HepG2 (cell line): ENCODE measurements at regions not wholly inside any gene's neighbourhood (a gene's known extent, or its start where the extent isn't known, plus 50 kb on each side); places are given as distances from the start of the nearest gene placed in this dataset.

Experiments used
- ARNTL ChIP-seq: sonication (generic); formaldehyde crosslinking; IDR thresholded peaks from 2 replicates; pipeline ENCODE4 v1.4.0; 2020; ENCODE audit warnings: mild to moderate bottlenecking, missing genetic modification reagents
- CEBPZ ChIP-seq: IDR thresholded peaks from 2 replicates; pipeline ENCODE4 v1.6.1; 2012; ENCODE audit warnings: low read length, improper control_type of control experiment
- FOXJ3 ChIP-seq: sonication (generic); formaldehyde crosslinking; IDR thresholded peaks from 2 replicates; pipeline ENCODE4 v1.4.0; 2020; ENCODE audit warnings: missing genetic modification reagents, mild to moderate bottlenecking, borderline replicate concordance
- FOXK1 ChIP-seq: sonication (generic); formaldehyde crosslinking; IDR thresholded peaks from 2 replicates; pipeline ENCODE4 v1.4.0; 2020; ENCODE audit warnings: low read depth, missing genetic modification reagents, borderline replicate concordance
- HNF4G ChIP-seq, 2 experiments: sonication (generic) in 1 of 2; formaldehyde crosslinking in 1 of 2; IDR thresholded peaks; 2 replicates each; pipeline versions ENCODE4 v1.4.0 to v1.6.1; 2011 to 2020; ENCODE audit warnings: borderline replicate concordance in 2 of 2, low read depth in 2 of 2, mild to moderate bottlenecking in 2 of 2, low read length in 1 of 2, missing genetic modification reagents in 1 of 2, moderate library complexity in 1 of 2
- IKZF5 ChIP-seq: IDR thresholded peaks from 2 replicates; pipeline ENCODE4 v1.6.1; 2018; ENCODE audit warnings: missing genetic modification reagents, mild to moderate bottlenecking, missing compliant biosample characterization
- IRF2 ChIP-seq: IDR thresholded peaks from 2 replicates; pipeline ENCODE4 v1.6.1; 2018; ENCODE audit warnings: missing genetic modification reagents, missing compliant biosample characterization
- KLF11 ChIP-seq: IDR thresholded peaks from 2 replicates; pipeline ENCODE4 v1.6.1; 2016; ENCODE audit warnings: missing compliant biosample characterization
- MAX ChIP-seq: IDR thresholded peaks from 2 replicates; pipeline ENCODE4 v1.6.1; 2012; ENCODE audit warnings: inconsistent platforms
- PATZ1 ChIP-seq: sonication (generic); formaldehyde crosslinking; IDR thresholded peaks from 2 replicates; pipeline ENCODE4 v1.4.0; 2020; ENCODE audit warnings: missing genetic modification reagents
- SAP130 ChIP-seq: IDR thresholded peaks from 2 replicates; pipeline ENCODE4 v1.6.1; 2016; ENCODE audit warnings: low read depth
- SOX6 ChIP-seq, 2 experiments: fragments of 450-650 bp in 1 of 2; sonication (generic) in 1 of 2; formaldehyde crosslinking in 1 of 2; IDR thresholded peaks; 2 replicates each; pipeline versions ENCODE4 v1.4.0 to v1.6.1; 2017 to 2020; ENCODE audit warnings: antibody characterized with exemption in 1 of 2, mild to moderate bottlenecking in 1 of 2, missing genetic modification reagents in 1 of 2
- TCF7 ChIP-seq: sonication (generic); IDR thresholded peaks from 2 replicates; pipeline ENCODE4 v1.6.1; 2016; ENCODE audit warnings: antibody characterized with exemption, low read depth
- ZNF264 ChIP-seq: sonication (generic); formaldehyde crosslinking; IDR thresholded peaks from 2 replicates; pipeline ENCODE4 v1.4.0; 2020; ENCODE audit warnings: missing genetic modification reagents
- ZNF549 ChIP-seq: sonication (generic); formaldehyde crosslinking; IDR thresholded peaks from 2 replicates; pipeline ENCODE4 v1.5.0; 2020; ENCODE audit warnings: missing genetic modification reagents
- ZNF609 ChIP-seq: sonication (generic); formaldehyde crosslinking; IDR thresholded peaks from 2 replicates; pipeline ENCODE4 v1.4.0; 2020; ENCODE audit warnings: mild to moderate bottlenecking, missing genetic modification reagents, borderline replicate concordance
- ZNF703 ChIP-seq: sonication (generic); formaldehyde crosslinking; IDR thresholded peaks from 2 replicates; pipeline ENCODE4 v1.5.1; 2020; ENCODE audit warnings: missing genetic modification reagents, mild to moderate bottlenecking, moderate library complexity, borderline replicate concordance

- TF ChIP-seq KLF11 (no peak), IRF2 (peak; percentile 70; the same call in 1 of the 2 replicates), ZNF549 (CRISPR knock-in tag) (no peak), MAX (peak; percentile 73), SOX6 (IDR thresholded peaks at IDR 0.05) (no peak), SOX6 (CRISPR knock-in tag; IDR thresholded peaks at IDR 0.05) (peak; percentile 59), IKZF5 (CRISPR knock-in tag) (no peak), TCF7 (peak; percentile 40), ZNF264 (CRISPR knock-in tag) (no peak), FOXJ3 (CRISPR knock-in tag) (0 out of 2 replicates have a peak, but pooled peaks have one; percentile 36), FOXK1 (CRISPR knock-in tag) (no peak), PATZ1 (no peak), ARNTL (peak; percentile 72; the same call in 1 of the 2 replicates), ZNF703 (CRISPR knock-in tag) (no peak), CEBPZ (no peak), HNF4G (IDR thresholded peaks at IDR 0.05; ENCODE audit: borderline replicate concordance, low read depth, low read length) (peak; percentile 79), HNF4G (CRISPR knock-in tag; IDR thresholded peaks at IDR 0.05; ENCODE audit: borderline replicate concordance, low read depth) (no peak), SAP130 (CRISPR knock-in tag) (peak; percentile 59), ZNF609 (CRISPR knock-in tag) (peak; percentile 66; the same call in 1 of the 2 replicates)
Observed at GRCh38 chr9:82604947-82605656, 457.8 kb downstream of the RASEF start (continued).
